ENCODE measurements at regions not wholly inside any gene's neighbourhood (a gene's known extent, or its start where the extent isn't known, plus 50 kb on each side); places are given as distances from the start of the nearest gene placed in this dataset.
"Not testable (repeated sequence)": the region's sequence is repeated elsewhere in the genome, so short reads cannot be mapped to it uniquely, and the experiment has no call there.

- not testable (repeated sequence) for TF ChIP-seq CTCF, POLR2A (IDR thresholded peaks at IDR 0.05)
Measured at GRCh38 chr12:131659484-131659883, 51.4 kb upstream of the SFSWAP start.

Measured in adrenal gland (tissue), 5 donors.